ENCODE measurements at regions not wholly inside any gene's neighbourhood (a gene's known extent, or its start where the extent isn't known, plus 50 kb on each side); places are given as distances from the start of the nearest gene placed in this dataset.
A peak's percentile ranks its signal among the peaks of the same experiment; 100 is the strongest.
"Not testable (repeated sequence)": the region's sequence is repeated elsewhere in the genome, so short reads cannot be mapped to it uniquely, and the experiment has no call there.

DNA sequence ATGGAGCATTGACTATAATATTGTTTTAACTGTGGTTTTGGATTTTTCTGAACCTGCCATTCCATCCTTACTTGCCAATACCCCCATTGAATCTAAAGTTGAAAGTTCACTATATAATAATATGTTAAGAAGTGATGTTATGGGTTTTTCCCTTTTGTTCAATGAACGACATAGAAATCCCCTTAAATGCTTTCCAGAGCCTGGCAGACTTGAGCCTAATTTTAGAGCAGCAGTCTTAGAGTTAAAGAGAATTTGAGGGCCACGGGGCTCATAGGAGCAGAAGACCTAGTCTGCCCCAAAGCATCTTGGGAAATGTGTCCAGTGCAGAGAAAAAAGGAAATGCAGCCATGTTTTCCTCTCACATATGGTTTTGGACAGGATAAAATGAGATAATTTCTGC is 146.1 kb upstream of the SLC44A1 start:
- FAIRE-seq, result no peak

DNA sequence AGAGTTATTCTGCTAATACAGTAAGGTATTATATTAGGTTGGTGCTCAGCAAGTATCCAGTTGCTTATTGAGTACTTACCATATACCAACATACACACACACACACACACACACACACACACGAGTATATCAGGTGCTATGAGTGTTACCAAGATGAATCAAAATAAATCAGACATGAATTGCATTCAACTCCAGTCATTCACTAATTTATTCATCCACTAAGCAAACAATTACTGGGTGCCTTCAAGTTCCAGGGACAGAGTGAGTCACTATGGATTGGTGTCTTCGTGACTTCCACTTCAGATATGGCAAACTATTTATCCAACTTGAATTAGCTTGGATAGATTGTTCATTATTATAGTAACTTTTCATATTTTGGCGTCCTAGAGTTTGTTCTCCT is 140.7 kb upstream of the SLC44A1 start:
- FAIRE-seq (peak; percentile 82), DNase-seq (ENCODE audit: low spot score) (peak; percentile 73)

More for the DNA sequence above, 146.1 kb upstream of the SLC44A1 start:
- DNase-seq (ENCODE audit: low spot score), result no peak

DNA sequence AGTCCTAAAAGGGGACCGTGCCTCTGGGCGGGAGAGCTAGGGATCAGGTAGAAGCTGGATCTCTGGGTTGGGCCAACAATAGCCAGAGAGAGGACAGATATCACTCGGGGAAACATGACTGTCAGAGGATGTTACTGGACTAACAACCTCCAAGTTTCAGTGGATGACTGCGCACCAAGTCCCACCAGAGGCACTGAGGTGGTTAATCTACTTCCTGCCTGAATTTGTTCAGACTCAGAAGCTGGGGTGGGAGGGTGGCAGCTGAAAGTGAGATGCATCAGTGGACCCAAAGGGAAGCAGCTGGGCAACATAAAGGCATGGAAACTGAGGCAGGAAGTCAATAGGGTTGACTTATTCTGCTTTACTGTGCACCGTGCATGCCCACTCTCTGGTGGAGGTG is 130.1 kb upstream of the SLC44A1 start:
- FAIRE-seq (no peak), DNase-seq (ENCODE audit: low spot score) (no peak)

GRCh38 chr9:105114964-105115728 is 129.3 kb upstream of the SLC44A1 start:
- DNase-seq (ENCODE audit: low spot score), result peak; percentile 74
- FAIRE-seq, result peak; percentile 81

- peak; percentile 62 for DNase-seq (ENCODE audit: low spot score)
- FAIRE-seq, result no peak
Measured at GRCh38 chr9:105116052-105116868, 128.2 kb upstream of the SLC44A1 start.

DNA sequence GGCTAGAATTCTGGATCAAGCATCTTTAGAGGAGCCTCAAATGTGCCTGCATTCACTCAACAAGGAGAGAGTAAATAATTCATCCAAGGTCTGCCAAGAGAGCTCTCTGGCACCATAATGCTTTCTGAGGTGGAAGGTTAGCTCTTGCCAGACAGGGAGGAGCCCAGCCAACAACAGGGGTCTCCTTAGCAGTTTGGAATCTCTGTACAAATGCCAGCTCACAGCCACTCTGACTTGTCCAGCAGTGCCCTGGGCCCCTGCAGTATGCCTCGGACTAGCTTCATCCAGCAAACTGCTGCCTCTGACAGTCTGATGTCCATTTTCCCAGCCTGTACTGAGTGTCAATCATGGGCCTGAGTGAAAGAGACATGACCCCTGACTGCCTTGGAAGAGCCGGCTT is 127.2 kb upstream of the SLC44A1 start:
- no peak for FAIRE-seq
- no peak for DNase-seq (ENCODE audit: low spot score)

- no peak for DNase-seq (ENCODE audit: low spot score)
- FAIRE-seq, result no peak
Measured at GRCh38 chr9:105118636-105119035, 125.8 kb upstream of the SLC44A1 start.

- DNase-seq (ENCODE audit: low spot score) (no peak), FAIRE-seq (no peak)
Measured at GRCh38 chr9:105119156-105119555, 125.3 kb upstream of the SLC44A1 start.

DNA sequence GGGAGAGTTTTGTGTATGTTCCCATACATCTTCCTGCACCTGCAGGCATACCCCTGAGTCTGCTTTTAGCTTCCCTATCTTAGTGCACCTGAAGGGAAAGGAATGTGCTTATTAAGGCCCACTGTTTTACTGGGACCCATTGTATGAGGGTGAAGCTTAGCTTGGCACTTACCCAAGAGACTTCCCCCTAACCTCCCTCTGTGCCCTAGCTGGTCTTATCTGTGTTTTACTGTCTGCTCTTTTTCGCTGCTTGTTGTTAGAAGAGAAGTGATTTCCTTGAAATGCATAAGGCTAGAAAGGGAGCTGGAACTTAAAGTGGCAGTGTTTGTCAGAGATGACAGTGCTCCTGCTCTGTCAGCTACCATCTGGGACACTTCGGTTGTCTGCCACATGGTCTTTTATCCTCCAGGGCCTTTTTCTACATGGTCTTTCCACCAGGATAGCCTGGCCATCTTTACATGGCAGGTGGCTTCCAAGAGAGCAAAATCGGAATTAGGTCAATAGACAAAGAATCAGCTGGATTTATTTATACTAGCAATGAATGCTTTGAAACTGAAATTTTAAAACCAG is 122.5 kb upstream of the SLC44A1 start:
- no peak for FAIRE-seq
- no peak for DNase-seq (ENCODE audit: low spot score)

- DNase-seq (ENCODE audit: low spot score); FAIRE-seq: not testable (repeated sequence)
Measured at GRCh38 chr9:105124598-105124997, 119.9 kb upstream of the SLC44A1 start.

DNA sequence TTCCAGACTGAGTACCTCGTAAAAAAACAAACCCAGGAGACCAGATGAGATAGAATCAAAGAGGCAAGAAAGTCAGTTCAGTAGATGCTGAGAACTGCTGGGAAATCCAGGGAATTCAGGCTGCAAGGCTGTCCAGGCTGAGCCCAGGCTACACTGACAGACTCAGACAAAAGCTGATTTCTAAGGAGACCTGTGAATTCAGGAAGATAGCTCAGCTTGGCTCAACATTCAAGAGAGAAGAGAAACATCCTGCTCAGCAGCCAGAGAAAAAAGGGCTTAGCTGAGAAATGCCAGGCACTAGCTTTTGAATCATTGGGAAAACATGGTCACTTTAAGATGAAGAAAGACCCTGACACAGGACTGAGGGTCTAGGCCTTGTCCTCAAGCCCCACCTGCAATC is 118.2 kb upstream of the SLC44A1 start:
- DNase-seq (ENCODE audit: low spot score), result no peak
- FAIRE-seq, result no peak

GRCh38 chr9:105127863-105128220 is 116.6 kb upstream of the SLC44A1 start:
- DNase-seq (ENCODE audit: low spot score), result peak; percentile 85
- FAIRE-seq, result peak; percentile 93

GRCh38 chr9:105128908-105129600 is 115.4 kb upstream of the SLC44A1 start:
- FAIRE-seq (no peak), DNase-seq (ENCODE audit: low spot score) (no peak)

- no peak for DNase-seq (ENCODE audit: low spot score)
- FAIRE-seq, result no peak
Measured at GRCh38 chr9:105129731-105130130, 114.7 kb upstream of the SLC44A1 start.

DNA sequence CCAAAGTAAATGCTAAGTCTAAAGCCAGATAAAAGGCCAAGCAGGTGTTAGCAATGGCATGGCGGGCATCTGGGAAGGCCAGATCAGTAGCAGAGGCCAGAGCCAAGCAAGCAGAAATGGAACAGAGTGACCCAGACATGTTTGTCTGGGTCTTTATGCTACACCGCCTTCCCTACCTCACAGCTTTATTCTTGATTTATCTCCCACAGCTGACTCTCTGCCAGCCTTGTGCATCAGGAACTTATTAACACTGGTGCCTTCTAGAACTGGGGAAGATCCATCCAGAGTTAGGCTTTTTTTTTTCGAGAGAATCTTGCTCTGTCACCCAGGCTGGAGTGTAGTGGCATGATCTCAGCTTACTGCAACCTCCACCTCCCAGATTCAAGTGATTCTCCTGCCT is 112.5 kb upstream of the SLC44A1 start:
- FAIRE-seq (peak; percentile 61), DNase-seq (ENCODE audit: low spot score) (peak; percentile 56)

GRCh38 chr9:105132606-105133005 is 111.8 kb upstream of the SLC44A1 start:
- peak; percentile 99 for DNase-seq (ENCODE audit: low spot score)
- FAIRE-seq, result peak; percentile 99

GRCh38 chr9:105138306-105138801 is 106.1 kb upstream of the SLC44A1 start:
- no peak for FAIRE-seq
- DNase-seq (ENCODE audit: low spot score), result no peak

- DNase-seq (ENCODE audit: low spot score) (no peak), FAIRE-seq (no peak)
Measured at GRCh38 chr9:105141146-105141975, 103.1 kb upstream of the SLC44A1 start.

- FAIRE-seq, result no peak
- DNase-seq (ENCODE audit: low spot score), result no peak
Measured at GRCh38 chr9:105141976-105142250, 102.5 kb upstream of the SLC44A1 start.

GRCh38 chr9:105142406-105143135 is 101.9 kb upstream of the SLC44A1 start:
- DNase-seq (ENCODE audit: low spot score) (peak; percentile 62), FAIRE-seq (peak; percentile 92)
